ENCODE measurements at regions not wholly inside any gene's neighbourhood (a gene's known extent, or its start where the extent isn't known, plus 50 kb on each side); places are given as distances from the start of the nearest gene placed in this dataset.
A peak's percentile ranks its signal among the peaks of the same experiment; 100 is the strongest.
"Not testable (repeated sequence)": the region's sequence is repeated elsewhere in the genome, so short reads cannot be mapped to it uniquely, and the experiment has no call there.

DNA sequence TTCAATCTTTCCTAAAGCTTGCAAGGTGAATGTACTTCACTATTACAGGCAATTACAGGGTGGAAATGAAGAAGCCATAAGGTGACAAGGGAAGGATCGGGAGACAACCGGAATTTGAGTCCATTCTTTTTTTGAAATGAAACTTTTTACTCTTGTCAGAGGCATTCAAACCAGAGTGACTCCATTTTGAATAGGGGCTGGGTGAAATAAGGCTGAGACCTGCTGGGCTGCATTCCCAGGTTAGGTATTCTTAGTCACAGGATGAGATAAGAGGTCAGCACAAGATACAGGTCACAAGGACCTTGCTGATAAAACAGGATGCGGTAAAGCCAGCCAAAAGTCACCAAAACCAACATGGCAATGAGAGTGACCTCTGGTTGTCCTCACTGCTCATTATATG is 363.3 kb downstream of the TYW1 start:
- H3K4me1 ChIP-seq: peaks cover 0 to 5% (median 2%) of the 10 kb centered on the region in 4 donors
- 26 to 51% (median 40%) methylated on average over 3 of the region's 3 CpGs for WGBS, 5 donors
- H3K27ac ChIP-seq: no peak overlapping the region
- H3K9me3 ChIP-seq: peaks cover 0 to 26% (median 20%) of the 10 kb centered on the region in 4 donors
- intact Hi-C loops (cut with DNase I; ENCODE audit: low total_unique reads): no loop called here
- H3K4me3 ChIP-seq: no peak overlapping the region
- H3K36me3 ChIP-seq: peaks cover 0 to 23% (median 0%) of the 10 kb centered on the region in 4 donors
- no peak for TF ChIP-seq POLR2AphosphoS5 (IDR thresholded peaks at IDR 0.05)
- TF ChIP-seq EP300 (IDR thresholded peaks at IDR 0.05): no peak
- TF ChIP-seq, protein P1, sequence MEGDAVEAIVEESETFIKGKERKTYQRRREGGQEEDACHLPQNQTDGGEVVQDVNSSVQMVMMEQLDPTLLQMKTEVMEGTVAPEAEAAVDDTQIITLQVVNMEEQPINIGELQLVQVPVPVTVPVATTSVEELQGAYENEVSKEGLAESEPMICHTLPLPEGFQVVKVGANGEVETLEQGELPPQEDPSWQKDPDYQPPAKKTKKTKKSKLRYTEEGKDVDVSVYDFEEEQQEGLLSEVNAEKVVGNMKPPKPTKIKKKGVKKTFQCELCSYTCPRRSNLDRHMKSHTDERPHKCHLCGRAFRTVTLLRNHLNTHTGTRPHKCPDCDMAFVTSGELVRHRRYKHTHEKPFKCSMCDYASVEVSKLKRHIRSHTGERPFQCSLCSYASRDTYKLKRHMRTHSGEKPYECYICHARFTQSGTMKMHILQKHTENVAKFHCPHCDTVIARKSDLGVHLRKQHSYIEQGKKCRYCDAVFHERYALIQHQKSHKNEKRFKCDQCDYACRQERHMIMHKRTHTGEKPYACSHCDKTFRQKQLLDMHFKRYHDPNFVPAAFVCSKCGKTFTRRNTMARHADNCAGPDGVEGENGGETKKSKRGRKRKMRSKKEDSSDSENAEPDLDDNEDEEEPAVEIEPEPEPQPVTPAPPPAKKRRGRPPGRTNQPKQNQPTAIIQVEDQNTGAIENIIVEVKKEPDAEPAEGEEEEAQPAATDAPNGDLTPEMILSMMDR (IDR thresholded peaks at IDR 0.05): no peak
- no peak for TF ChIP-seq POLR2A (IDR thresholded peaks at IDR 0.05)
- peaks cover 0 to 6% (median 0%) of the 10 kb centered on the region in 3 donors for H3K27me3 ChIP-seq
- peak in 1 of 2 donors; percentile 48 for DNase-seq

DNA sequence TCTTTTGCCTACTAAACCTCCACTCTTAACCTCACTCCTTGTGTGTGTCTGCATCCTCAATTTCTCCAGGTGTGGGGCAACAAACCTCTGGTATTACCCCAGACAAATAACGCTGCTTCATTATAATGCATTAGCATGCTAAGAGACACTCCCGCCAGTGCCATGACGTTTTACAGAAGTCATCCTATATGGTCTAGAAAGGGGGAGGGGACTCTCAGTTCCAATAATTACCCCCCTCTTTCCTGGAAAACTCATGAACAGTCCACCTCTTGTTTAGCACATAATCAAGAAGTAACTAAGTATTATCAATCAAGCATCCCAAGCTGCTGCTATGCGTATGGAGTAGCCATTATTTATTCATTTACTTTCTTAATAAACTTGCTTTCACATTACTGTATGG is 364.5 kb downstream of the TYW1 start:
- intact Hi-C loops (cut with DNase I; ENCODE audit: low total_unique reads): no loop called here

DNA sequence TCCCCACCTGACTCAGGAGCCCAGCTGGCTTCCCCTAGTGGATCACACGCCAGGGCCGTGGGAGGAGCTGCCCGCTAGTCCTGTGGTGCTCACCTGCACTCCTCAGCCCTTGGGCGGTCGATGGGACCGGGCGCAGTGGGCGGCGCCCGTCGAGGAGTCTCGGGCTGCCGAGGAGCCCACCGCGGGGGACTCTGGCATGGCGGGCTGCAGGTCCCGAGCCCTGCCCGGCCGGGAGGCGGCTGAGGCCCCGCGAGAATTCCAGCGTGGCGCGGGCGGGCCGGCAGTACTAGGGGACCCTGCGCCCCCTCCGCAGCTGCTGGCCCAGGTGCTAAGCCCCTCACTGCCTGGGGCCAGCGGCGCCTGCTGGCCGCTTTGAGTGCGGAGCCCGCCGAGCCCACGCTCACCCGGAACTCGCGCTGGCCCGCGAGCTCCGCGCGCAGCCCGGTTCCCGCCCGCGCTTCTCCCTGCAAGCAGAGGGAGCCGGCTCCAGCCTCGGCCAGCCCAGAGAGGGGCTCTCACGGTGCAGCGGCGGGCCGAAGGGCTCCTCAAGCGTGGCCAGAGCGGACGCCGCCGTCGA is 367.9 kb downstream of the TYW1 start:
- no peak for DNase-seq
- peaks cover 0 to 18% (median 6%) of the 10 kb centered on the region in 3 donors for H3K27me3 ChIP-seq
- H3K36me3 ChIP-seq: no peaks in the 10 kb centered on the region
- peaks cover 0 to 12% (median 4%) of the 10 kb centered on the region in 4 donors for H3K9me3 ChIP-seq
- H3K27ac ChIP-seq: no peak overlapping the region
- TF ChIP-seq, protein P1 (IDR thresholded peaks at IDR 0.05): no peak
- no peak for TF ChIP-seq POLR2A (IDR thresholded peaks at IDR 0.05)
- no peak for TF ChIP-seq EP300 (IDR thresholded peaks at IDR 0.05)
- TF ChIP-seq POLR2AphosphoS5 (IDR thresholded peaks at IDR 0.05): no peak
- intact Hi-C loops (cut with DNase I; ENCODE audit: low total_unique reads): no loop called here
- peaks cover 0 to 5% (median 2%) of the 10 kb centered on the region in 4 donors for H3K4me1 ChIP-seq
- H3K4me3 ChIP-seq: no peak overlapping the region
- 61 to 78% (median 62%) methylated on average over 38 to 60 of the region's 60 CpGs for WGBS, 5 donors

More for the DNA sequence above, 364.5 kb downstream of the TYW1 start:
- peaks cover 0 to 6% (median 0%) of the 10 kb centered on the region in 3 donors for H3K27me3 ChIP-seq
- H3K36me3 ChIP-seq: peaks cover 0 to 19% (median 0%) of the 10 kb centered on the region in 4 donors
- peaks cover 0 to 24% (median 19%) of the 10 kb centered on the region in 4 donors for H3K9me3 ChIP-seq
- DNase-seq: no peak
- WGBS, 5 donors: 74 to 91% (median 88%) methylated on average over 4 of the region's 4 CpGs
- H3K27ac ChIP-seq: no peak overlapping the region
- no peak for TF ChIP-seq POLR2A (IDR thresholded peaks at IDR 0.05)
- no peak for TF ChIP-seq EP300 (IDR thresholded peaks at IDR 0.05)
- TF ChIP-seq POLR2AphosphoS5 (IDR thresholded peaks at IDR 0.05): no peak
- TF ChIP-seq, protein P1 (IDR thresholded peaks at IDR 0.05): no peak
- peaks cover 0 to 5% (median 2%) of the 10 kb centered on the region in 4 donors for H3K4me1 ChIP-seq
- no peak overlapping the region for H3K4me3 ChIP-seq

DNA sequence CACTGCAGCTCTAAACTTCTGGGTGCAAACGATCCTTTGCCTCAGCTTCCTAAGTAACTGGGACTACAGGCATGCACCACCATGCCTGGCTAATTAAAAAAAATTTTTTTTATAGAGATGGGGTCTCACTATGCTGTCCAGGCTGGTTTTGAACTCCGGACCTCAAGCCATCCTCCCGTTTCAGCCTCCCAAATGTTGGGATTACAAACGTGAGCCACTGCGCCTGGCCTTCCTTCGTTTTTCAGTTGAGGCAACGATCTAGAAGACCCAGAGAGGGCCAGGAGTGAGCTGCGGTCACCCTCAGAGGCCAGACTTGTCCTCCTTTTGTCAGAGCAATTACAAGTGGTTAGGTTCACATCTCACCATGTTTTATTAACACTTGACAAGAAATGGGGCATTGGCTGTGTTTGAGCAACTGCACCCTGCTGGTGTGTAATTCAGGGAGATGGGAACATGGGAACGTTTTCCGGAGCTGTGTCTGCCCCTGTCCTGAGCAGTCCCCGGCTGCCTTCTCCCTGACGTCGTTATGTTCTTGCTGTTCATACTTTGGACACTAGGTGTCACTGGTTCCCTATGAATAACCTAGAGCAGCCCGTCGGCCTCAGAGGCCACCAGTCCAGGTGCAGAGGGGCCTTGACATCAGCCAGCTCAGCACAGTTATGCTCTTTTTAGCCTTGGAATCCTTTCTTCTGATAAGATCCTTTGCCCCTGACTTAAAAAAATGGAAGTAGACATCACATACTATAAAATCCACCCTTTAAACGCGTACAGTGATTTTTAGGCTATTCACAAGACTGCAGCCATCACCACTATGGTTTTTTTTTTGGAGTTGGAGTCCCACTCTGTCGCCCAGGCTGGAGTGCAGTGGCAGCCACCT is 375.0 kb downstream of the TYW1 start:
- peaks cover 0 to 20% (median 9%) of the 10 kb centered on the region in 4 donors for H3K9me3 ChIP-seq
- DNase-seq: peak; percentile 49 to 90
- peaks cover 0 to 42% (median 4%) of the 10 kb centered on the region in 3 donors for H3K27me3 ChIP-seq
- no peak overlapping the region for H3K4me3 ChIP-seq
- WGBS, 5 donors: 36 to 38% (median 37%) methylated on average over 17 to 18 of the region's 18 CpGs
- intact Hi-C loops (cut with DNase I; ENCODE audit: low total_unique reads): no loop called here
- TF ChIP-seq, protein P1 (IDR thresholded peaks at IDR 0.05): peak in 5 of 7 experiments; percentile 65 to 83 (median 70)
- no peak for TF ChIP-seq POLR2A (IDR thresholded peaks at IDR 0.05)
- no peaks in the 10 kb centered on the region for H3K36me3 ChIP-seq
- H3K27ac ChIP-seq: no peak overlapping the region
- peaks cover 0 to 5% (median 1%) of the 10 kb centered on the region in 4 donors for H3K4me1 ChIP-seq

DNA sequence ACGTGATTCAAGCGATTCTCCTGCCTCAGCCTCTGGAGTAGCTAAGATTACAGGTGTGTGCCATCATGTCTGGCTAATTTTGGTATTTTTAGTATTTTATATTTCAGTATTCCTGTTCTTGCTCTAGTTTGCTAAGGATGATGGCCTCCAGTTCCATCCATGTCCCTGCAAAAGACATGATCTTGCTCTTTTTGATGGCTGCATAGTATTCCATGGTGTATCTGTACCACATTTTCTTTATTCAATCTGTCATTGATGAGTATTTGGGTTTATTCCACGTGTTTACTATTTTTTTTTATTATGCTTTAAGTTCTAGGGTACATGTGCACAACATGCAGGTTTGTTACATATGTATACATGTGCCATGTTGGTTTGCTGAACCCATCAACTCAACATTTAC is 376.8 kb downstream of the TYW1 start:
- WGBS, 5 donors: 45 to 71% (median 51%) methylated on average over 3 of the region's 3 CpGs
- H3K36me3 ChIP-seq; intact Hi-C loops (cut with DNase I; ENCODE audit: low total_unique reads); H3K4me3 ChIP-seq; H3K4me1 ChIP-seq; DNase-seq; H3K27ac ChIP-seq; H3K9me3 ChIP-seq: not testable (repeated sequence)
- peaks cover 0 to 34% (median 4%) of the 10 kb centered on the region in 3 donors for H3K27me3 ChIP-seq
